ENCODE measurements at regions not wholly inside any gene's neighbourhood (a gene's known extent, or its start where the extent isn't known, plus 50 kb on each side); places are given as distances from the start of the nearest gene placed in this dataset.

- Histone ChIP-seq H3K9me3 (no peaks in the 10 kb centered on the region), H3K4me2 (no peak overlapping the region), H3K27me3 (ENCODE audit: insufficient read depth) (no peaks in the 10 kb centered on the region), H3F3A (replicated peaks; ENCODE audit: insufficient read depth) (no peaks in the 10 kb centered on the region), H2AFZ (ENCODE audit: low read depth) (no peak overlapping the region), H3K9ac (no peak overlapping the region), H3K36me3 (replicated peaks in 1 of 2; ENCODE audit: control insufficient read depth in 1 of 2, insufficient read depth in 2 of 2, low read length in 1 of 2) (no peaks in the 10 kb centered on the region), H3K4me3 (ENCODE audit: low read depth in 2 of 2, low read length in 1 of 2) (no peak overlapping the region), H3K27ac (ENCODE audit: low read depth in 2 of 2, low read length in 1 of 2) (no peak overlapping the region), H4K20me1 (ENCODE audit: insufficient read depth) (no peaks in the 10 kb centered on the region), H3K9me2 (no peaks in the 10 kb centered on the region), H3K4me1 (ENCODE audit: control insufficient read depth in 1 of 2, insufficient read depth in 2 of 2, low read depth in 1 of 2, low read length in 1 of 2) (peaks cover 0 to 27% of the 10 kb centered on the region in 2 experiments; a peak in 2 of 4 replicates), H3K79me2 (ENCODE audit: insufficient read depth) (no peaks in the 10 kb centered on the region)
- DNase-seq = no peak
- CTCF ChIA-PET = interaction anchor here (0.8 to 1.8 kb wide), 4 partner anchors 12 to 35 kb away, joined by 3 to 7 read pairs (median 4); no protein-coding TSS in a partner anchor
- WGBS (ENCODE audit: low lambda C conversion rate) = 72% methylated on average over 2 of the region's 2 CpGs
- TF ChIP-seq JUND (IDR thresholded peaks at IDR 0.05) = no peak
- no peak for TF ChIP-seq ZBTB33 (IDR thresholded peaks at IDR 0.05; ENCODE audit: borderline replicate concordance, low read depth)
- no peak for TF ChIP-seq RCOR1 (IDR thresholded peaks at IDR 0.05; ENCODE audit: low read length)
- TF ChIP-seq RAD21 (IDR thresholded peaks at IDR 0.05; ENCODE audit: low read length) = no peak
- no peak for TF ChIP-seq SMC3 (IDR thresholded peaks at IDR 0.05; ENCODE audit: low read depth, low read length)
- no peak for TF ChIP-seq FOSL2 (IDR thresholded peaks at IDR 0.05; ENCODE audit: borderline replicate concordance, low read depth)
- no peak for TF ChIP-seq CTCF (IDR thresholded peaks at IDR 0.05)
- no peak for TF ChIP-seq RXRA (IDR thresholded peaks at IDR 0.05; ENCODE audit: borderline replicate concordance, low read depth)
- TF ChIP-seq TAF1 (IDR thresholded peaks at IDR 0.05; ENCODE audit: borderline replicate concordance, low read depth, low read length) = no peak
- TF ChIP-seq EP300 (IDR thresholded peaks at IDR 0.05; ENCODE audit: borderline replicate concordance in 1 of 2, low read depth in 1 of 2, low read length in 1 of 2) = no peak
- TF ChIP-seq SIN3A (IDR thresholded peaks at IDR 0.05; ENCODE audit: borderline replicate concordance, low read depth, low read length) = no peak
- TF ChIP-seq MEF2A (IDR thresholded peaks at IDR 0.05; ENCODE audit: borderline replicate concordance, low read depth) = no peak
- POLR2A ChIA-PET = no interaction called here
Observed at GRCh38 chr5:72646246-72646866, 139.1 kb upstream of the ZNF366 start.
